HUDEP-2 (cell line): ENCODE measurements at regions not wholly inside any gene's neighbourhood (a gene's known extent, or its start where the extent isn't known, plus 50 kb on each side); places are given as distances from the start of the nearest gene placed in this dataset.

Experiments
- DNase-seq, 76 experiments: peaks; one replicate each; lab custom pipeline; 2025; ENCODE audit not compliant: unreplicated experiment in 76 of 76; lab: John Stamatoyannopoulos, UW

DNA sequence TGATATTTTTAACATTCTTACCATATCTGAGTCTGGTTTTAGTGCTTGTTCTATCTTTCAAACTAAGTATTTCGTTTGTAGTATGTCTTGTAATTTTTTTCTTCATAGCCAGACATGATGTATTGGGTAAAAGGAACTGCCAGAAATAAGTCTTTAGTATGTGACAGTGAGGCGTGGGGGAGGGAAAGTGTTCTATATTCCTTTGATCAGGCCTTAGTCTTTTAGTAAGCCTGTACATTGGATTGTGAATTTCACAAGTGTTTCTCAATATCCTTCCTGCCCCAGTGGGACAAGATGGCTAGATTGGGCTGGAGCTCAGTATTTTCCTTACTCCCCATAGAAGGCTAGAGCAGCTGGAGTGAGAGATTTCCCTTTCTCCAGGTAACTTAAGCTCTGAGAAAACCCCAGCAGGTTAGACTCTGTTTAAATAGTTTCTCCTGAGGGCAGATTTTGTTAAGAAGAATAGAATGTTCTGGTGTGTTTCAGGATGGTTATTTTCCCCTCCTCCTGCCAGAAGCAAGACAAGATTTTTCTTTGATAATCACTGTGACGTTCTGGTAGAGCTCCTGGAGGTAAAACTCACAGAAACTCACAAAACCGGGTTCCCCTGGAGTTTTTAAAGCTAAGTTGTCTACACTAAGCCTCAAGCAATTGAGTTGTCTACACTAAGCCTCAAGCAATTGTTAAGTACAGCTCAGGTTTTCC is 140.7 kb upstream of the ARPP21 start:
- no peak for DNase-seq

DNA sequence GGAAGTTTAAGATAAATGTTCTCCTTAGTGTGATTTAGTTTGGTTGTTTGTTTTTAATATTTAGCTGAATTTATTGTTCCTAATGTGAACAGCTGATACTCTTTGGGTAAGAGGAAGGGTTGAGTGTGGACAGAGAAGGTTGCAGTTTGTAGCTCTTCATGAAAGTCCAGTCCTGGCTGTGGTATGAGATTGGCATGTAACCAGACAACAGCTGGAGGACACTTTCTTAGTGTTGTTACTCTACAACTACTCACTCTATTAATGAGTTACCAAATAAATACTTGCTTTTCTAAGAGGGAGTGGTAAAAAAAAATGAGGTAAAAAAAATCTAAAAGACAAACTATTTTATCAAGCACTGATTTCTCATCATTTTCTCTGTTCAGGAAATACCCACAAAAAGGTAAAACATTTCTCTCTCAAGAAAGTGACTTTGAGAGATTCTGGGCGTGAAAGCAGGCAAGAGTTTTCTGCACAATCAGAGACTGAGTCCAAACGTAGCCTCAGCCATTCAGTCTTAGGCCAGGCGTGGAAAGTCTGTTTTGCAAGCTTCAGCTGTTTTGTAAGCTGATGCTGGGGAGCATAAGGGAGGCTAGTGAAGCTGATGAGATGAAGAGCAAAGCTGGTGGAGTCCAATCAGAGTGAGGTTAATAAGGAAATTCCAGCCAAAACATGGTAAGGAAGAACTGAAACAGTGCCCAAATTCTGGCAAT is 138.5 kb upstream of the ARPP21 start:
- no peak for DNase-seq

DNA sequence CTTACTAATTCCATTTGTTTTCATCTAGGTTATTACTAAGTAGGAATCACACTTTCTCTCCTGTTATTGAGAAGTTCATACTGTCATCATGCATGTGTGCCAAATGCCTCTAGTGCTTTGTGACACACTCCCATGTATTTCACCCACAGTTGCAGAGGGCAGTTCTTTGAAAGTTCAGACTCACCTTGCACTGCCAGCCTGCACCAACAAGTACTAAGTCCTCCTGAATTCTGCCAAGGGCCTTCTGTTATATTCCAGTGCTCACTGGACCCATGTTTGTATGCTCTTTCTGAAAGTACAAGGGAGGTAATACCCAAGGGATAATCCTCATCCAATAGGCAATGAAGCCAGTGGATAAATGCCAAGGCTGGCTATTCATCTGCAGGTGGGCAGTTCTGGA is 136.6 kb upstream of the ARPP21 start:
- DNase-seq = no peak

DNA sequence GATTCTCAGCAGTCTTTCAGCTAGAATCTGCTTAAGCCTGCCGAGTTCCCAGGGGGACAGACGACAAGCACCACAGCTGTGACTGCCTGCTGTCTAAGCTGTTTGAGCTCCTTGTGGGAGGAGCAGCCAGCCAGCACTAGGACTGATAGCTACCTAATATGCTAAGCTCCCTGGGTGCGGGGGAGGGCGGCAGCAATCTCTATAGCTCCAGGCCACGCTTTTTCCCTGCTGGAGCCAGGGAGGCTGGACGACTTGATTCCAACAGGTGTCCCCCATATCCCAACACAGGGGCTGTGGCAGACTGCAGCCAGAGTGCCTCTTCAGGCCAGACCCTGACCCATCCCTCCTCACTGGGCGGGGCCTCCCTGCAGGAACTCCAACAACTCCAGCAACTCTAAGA is 134.1 kb upstream of the ARPP21 start:
- peak in 7 of 76 experiments; percentile 0 to 7 (median 3) for DNase-seq

DNA sequence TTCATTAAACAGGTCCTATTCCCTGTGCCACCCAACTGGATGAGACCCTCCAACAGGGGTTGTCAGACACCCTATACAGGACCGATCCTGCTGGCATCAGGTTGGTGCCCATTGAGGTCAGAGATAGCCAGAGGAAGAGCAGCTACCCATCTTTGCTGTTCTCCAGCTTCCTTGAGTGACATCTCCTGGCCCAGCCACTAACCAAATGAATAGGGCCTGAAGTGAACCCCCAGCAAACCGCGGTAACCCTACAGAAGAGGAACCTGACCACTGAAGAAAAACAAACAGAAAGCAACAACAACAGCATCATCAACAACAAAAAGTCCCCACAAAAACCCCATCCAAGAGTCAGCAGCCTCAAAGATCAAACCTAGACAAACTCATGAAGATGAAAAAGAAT is 133.6 kb upstream of the ARPP21 start:
- DNase-seq = no peak

DNA sequence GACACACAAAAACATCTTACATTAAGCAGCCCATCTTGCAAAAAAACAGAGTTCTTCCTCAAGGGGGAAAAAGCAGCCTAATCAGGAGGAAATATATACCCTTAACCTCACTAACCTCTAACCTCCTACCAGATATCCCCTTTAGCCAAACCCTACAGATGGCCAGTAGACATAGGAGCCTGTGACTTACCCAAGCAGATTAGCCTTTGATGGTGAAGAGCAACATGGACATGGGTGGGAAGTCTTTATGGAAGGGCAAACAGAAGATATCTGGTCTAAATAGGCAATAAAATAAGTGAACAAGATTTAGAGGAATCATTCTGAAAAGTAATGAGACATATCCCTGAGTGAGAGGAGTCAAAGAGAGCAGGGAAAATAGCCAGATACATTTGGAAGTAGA is 119.4 kb upstream of the ARPP21 start:
- no peak for DNase-seq

DNA sequence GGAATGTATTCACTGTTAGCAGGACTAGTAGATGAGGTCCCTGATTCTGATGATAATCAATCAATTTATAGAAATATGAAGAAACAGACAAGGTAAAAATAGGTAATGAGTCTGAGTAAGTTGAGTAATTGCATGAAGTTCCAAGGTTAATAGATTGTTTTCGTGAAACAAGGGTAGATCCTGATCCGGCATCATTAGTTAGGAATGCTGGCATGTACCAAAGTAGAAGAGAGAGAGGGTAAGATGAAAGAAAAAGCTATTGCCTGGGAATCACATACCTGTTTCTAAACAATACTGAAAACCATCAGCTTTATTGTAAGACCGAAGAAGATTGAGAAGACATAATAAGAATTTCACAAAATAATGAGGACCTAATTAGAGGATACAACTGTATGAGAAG is 118.1 kb upstream of the ARPP21 start:
- DNase-seq = no peak

DNA sequence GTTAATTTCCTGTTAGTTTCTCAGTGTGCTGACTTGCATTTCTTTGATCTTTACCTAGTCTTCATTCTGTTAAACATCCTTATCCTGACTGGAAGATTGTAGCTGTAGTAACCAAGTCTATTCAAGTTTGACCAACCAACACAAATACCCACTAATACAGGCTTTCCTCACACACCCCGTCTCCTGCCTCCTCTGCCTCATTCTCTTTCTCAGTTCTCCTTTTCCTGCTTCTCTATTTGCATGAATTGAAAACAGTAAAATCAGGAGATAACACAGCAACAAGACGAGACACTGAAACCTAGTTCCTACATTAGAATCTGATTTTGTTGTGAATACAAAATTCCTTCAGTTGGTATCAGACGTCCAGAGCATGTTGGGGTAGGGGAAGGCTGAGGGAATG is 116.9 kb upstream of the ARPP21 start:
- no peak for DNase-seq

DNA sequence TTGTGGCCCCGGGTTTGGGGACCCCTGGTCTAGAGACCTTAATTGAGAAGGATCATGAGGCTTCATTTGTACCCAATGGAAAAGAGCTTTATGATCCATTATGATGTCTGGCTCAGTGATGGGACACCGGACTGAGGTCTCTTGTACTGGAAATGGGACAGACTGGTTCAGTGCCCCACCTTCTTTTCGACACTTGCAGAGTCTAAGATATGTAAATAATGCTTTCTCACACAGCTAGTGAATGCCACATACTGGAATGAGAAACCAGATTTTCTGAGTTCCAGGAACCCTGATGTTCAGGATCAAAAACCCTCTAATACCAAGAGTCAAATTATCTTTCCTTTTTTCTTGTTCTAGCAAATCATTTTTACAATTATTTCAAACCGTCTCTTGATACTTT is 116.3 kb upstream of the ARPP21 start:
- no peak for DNase-seq

DNA sequence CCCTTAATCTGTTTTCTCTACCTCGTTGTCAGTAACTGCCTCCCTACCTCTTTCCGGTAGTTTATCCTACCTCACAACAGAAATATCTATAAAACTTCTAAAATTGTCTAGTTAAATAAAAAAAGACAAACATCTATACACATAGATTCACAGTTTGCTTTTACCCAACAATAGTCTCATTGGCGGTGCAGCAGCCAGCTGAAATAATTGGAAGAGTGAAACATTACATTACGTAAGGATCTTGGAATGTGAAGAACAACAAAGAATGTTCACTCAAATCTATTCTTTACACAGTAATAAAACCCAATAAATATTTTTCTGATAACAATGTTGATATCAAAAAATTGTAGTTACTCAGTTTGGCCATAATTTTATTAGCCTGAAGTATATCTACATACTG is 115.5 kb upstream of the ARPP21 start:
- no peak for DNase-seq

DNA sequence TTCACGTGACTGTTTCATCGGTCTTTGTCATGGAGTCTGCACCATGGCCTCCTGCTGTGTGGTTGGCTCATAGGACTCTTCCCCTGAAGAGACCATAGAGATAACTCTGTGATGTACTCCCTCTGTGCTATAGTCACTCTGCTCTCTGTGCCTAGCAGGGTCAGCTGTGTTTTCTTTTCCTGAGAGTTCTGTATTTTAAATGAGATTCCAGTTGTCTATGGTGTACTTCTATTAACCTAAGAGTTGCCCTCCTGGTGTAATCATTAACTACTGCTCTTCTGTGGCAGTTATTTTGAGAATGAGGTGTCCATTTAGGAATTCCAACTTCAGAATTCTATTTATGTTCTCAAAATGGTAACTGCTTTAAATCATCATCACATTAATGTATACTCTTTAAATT is 114.5 kb upstream of the ARPP21 start:
- DNase-seq = no peak

DNA sequence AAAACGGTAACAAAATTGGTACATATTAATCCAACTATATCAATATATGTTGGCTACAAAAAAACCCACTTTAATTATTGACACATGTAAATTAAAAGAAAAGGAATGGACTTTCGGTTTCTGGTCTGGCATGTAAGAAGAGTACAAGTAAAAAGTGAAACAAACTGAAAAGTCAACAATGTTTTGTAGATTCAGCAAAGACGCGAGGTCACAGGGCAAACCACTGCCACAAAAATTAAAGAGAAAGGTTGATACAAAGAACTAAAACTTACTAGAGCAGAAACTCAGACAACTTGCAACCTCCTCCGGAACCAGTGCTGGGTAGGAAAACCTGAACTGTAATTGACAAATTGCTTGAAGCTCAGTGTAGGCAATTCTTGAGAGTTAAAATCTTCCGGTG is 110.6 kb upstream of the ARPP21 start:
- no peak for DNase-seq

DNA sequence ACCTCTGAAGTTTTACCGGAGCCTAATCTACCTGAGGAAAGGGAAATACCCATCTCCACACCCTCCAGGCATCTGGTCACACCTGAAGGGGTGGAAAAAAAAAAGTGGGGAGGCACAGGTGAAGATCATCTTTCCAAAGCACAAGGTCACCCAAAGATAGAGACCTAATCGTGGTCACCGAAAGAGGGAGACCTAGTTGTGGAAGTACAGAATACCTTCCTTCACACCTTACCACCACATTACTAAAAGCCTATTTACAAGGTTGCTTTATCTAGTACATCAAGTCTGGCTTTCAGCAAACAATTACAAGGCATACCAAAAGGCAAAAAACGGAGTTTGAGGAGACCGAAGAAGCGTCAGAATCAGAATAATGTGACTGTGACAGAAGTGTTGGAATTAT is 110.0 kb upstream of the ARPP21 start:
- no peak for DNase-seq

DNA sequence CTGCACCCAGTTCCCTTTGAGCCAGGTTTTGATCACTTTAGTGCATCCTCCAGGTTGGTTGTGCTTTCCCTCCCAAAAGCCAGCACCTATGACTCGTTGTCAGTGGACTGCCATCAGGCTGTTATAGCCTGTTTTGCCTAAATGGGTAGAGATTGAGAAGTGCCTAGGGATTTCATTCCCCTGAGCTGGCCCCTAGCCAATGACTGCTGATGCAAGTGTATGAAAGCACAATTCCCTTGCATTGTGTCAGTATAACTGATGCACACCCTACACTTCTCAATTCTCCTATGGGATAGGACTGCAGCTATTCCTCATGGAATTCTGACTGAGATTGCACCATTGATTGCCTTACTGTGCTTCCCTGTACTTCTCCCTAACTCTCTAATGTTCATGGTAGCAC is 102.1 kb upstream of the ARPP21 start:
- DNase-seq = no peak

DNA sequence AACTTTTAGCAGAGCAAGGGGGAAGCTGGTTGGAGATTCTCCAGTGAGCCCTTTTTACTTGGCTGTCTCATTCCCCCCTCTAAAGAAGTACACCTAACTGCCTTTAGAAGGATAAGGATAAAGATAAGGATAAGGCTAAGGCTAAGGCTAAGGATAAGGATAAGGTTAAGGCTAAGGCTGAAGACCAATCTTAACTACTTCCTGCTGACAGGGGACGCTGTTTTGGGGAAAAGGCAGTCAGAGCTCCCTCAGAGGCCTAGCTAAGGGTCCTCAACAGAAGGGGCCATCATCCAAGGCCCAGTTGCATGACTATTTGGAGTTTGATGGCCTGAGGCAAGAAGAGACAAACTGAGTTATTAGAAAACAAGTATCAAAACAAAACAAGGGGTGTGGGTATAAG is 94.3 kb upstream of the ARPP21 start:
- DNase-seq = no peak

DNA sequence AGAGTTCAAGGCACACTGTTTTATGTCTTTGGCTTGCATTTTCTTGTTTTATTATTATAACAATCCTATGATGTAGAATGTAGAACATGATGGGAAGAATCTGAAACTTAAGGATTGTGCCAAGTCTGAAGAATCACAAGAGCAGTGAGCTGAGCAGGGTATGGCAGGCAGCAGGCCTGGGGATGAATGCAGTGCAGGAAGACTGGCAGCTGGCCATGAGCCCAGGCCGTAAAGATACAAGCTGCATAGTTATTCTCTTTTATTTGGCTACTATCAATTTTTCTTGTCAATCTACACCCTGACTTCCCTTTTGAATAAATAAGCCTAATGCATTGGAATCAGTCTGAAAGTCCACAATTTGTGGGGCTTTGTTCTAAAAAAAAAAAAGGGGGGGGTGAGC is 89.6 kb upstream of the ARPP21 start:
- DNase-seq = no peak

DNA sequence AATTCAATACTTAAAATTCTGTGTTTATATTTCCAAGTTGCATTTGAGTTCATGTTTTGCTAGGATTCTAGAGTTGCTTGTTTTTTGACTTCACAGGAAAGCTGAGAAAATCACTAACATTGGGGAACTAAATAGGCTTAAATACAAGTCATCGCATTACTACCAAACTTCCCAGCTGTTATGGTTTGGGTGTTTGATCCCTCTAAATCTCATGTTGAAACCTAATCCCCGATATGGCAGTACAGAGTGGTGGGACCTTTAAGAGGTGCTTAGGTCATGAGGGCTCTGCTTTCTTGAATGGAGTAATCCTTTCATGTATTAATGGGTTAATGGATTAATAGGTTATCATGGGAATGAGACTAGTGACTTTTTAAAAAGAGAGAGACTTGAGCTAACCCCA is 77.2 kb upstream of the ARPP21 start:
- no peak for DNase-seq

DNA sequence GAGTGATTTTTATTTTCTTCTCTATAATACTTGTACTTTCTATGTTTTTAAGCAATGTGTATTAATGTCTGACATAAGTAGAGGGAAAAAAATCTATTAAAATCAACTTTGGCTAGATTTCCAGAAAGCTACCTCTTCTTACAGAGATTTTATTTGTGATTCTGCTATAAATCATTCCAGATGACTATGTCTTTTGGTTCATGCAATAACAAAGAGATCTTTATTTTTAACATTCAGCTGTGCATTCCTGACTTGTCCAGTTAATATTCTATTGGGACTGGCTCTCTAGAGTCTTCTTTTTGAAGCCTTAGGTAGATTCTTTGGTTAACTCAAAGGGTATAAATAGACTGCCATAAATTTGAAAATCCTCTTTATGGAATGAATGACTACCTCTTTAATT is 74.3 kb upstream of the ARPP21 start:
- no peak for DNase-seq
